Activated naive CD4-positive, alpha-beta T cell treated with anti-CD3 and anti-CD28 coated beads for 36 hours (primary cell): ENCODE measurements at regions not wholly inside any gene's neighbourhood (a gene's known extent, or its start where the extent isn't known, plus 50 kb on each side); places are given as distances from the start of the nearest gene placed in this dataset.

Source experiments
- CTCF ChIA-PET: fragments of 350-600 bp; sonication (Branson Sonifier 250); formaldehyde crosslinking; loops from one replicate; lab custom pipeline; 2021; ENCODE audit warnings: antibody characterized with exemption; lab: Charles Lee
- DNase-seq: peaks from one replicate; pipeline ENCODE4 v3.0.0-alpha.2; 2020
- H3K27ac Mint-ChIP-seq: one replicate; pipeline ENCODE4 v1.8.0; 2021; ENCODE audit warnings: mild to moderate bottlenecking, mixed read lengths
- H3K27me3 Mint-ChIP-seq: one replicate; pipeline ENCODE4 v1.8.0; 2021; ENCODE audit warnings: low read depth, mixed read lengths
- H3K36me3 Mint-ChIP-seq: one replicate; pipeline ENCODE4 v1.8.0; 2021; ENCODE audit warnings: low read depth, mixed read lengths
- H3K4me1 Mint-ChIP-seq: one replicate; pipeline ENCODE4 v1.8.0; 2021; ENCODE audit warnings: low read depth, mixed read lengths
- H3K4me3 Mint-ChIP-seq: one replicate; pipeline ENCODE4 v1.8.0; 2021; ENCODE audit warnings: mild to moderate bottlenecking, moderate library complexity, mixed read lengths
- H3K9me3 Mint-ChIP-seq: one replicate; pipeline ENCODE4 v1.8.0; 2021; ENCODE audit warnings: mixed read lengths
- intact Hi-C: fragments of 100-400 bp; cut with micrococcal nuclease; formaldehyde crosslinking; loops from one replicate; pipeline ENCODE4 v1.15.1; 2023

DNA sequence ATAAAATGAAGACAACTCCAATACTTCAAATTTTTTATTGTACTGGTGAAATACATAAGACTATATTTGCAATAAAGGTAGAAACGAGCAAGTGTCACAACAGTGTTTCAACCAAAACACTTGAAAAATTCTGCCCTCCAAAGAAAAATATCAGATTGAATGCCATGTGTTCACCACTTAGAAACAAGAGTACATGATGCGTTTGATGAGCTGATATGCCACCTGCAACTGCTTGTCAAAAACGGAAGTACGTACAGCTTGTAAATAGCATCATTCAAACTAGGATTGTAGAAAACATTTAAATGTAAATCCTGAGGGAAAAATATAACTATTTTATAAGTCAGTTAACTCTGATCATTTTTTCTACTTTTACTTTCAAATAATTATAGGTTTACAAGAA lies 276.1 kb downstream of the ANTXR2 start:
- Mint-ChIP-seq H3K27ac (no peak overlapping the region), H3K36me3 (no peaks in the 10 kb centered on the region), H3K27me3 (peaks cover 10% of the 10 kb centered on the region), H3K4me1 (no peaks in the 10 kb centered on the region), H3K9me3 (no peaks in the 10 kb centered on the region), H3K4me3 (no peak overlapping the region)
- intact Hi-C loops = no loop called here
- CTCF ChIA-PET = interaction anchor here (0.6 kb wide), 1 partner anchor 20 kb away, joined by 4 read pairs; no protein-coding TSS in a partner anchor
- no peak for DNase-seq

- CTCF ChIA-PET = no interaction called here
These were observed 284.1 kb downstream of the ANTXR2 start for GRCh38 chr4:79788884-79789283.

GRCh38 chr4:79780129-79780528 lies 292.9 kb downstream of the ANTXR2 start:
- intact Hi-C loops = no loop called here

More at GRCh38 chr4:79788884-79789283, 284.1 kb downstream of the ANTXR2 start:
- Mint-ChIP-seq H3K4me1 (no peaks in the 10 kb centered on the region), H3K36me3 (no peaks in the 10 kb centered on the region), H3K27ac (no peak overlapping the region), H3K9me3 (peaks cover 22% of the 10 kb centered on the region), H3K4me3 (no peak overlapping the region), H3K27me3 (peaks cover 13% of the 10 kb centered on the region)
- intact Hi-C loops = no loop called here
- no peak for DNase-seq

DNA sequence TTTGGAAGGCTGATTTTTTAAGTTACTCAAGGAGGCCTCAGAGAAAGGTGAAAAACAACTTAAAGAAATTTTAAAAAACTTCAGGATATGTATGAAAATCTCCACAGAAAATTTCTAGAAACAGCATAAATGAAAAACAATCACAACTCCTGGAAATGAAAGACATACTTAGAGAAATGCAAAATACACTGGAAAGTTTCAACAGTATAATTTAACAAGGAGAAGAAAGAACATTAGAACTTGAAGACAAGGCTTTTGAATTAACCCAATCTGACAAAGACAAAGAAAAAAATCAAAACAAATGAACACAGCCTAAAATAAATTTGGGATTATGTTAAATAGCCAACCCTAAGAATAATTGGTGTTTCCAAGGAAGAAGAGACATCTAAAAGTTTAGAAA lies 300.5 kb downstream of the ANTXR2 start:
- peaks cover 8% of the 10 kb centered on the region for H3K27me3 Mint-ChIP-seq
- DNase-seq = no peak
- H3K4me3 Mint-ChIP-seq = no peak overlapping the region
- CTCF ChIA-PET = no interaction called here
- no peak overlapping the region for H3K27ac Mint-ChIP-seq
- H3K9me3 Mint-ChIP-seq = peaks cover 29% of the 10 kb centered on the region
- peaks cover 1% of the 10 kb centered on the region for H3K36me3 Mint-ChIP-seq
- intact Hi-C loops = no loop called here
- H3K4me1 Mint-ChIP-seq = no peaks in the 10 kb centered on the region

More at GRCh38 chr4:79780129-79780528, 292.9 kb downstream of the ANTXR2 start:
- DNase-seq = no peak
- Mint-ChIP-seq H3K27ac (no peak overlapping the region), H3K4me3 (no peak overlapping the region), H3K9me3 (peaks cover 2% of the 10 kb centered on the region), H3K27me3 (no peaks in the 10 kb centered on the region), H3K36me3 (no peaks in the 10 kb centered on the region), H3K4me1 (no peaks in the 10 kb centered on the region)
- CTCF ChIA-PET = no interaction called here

DNA sequence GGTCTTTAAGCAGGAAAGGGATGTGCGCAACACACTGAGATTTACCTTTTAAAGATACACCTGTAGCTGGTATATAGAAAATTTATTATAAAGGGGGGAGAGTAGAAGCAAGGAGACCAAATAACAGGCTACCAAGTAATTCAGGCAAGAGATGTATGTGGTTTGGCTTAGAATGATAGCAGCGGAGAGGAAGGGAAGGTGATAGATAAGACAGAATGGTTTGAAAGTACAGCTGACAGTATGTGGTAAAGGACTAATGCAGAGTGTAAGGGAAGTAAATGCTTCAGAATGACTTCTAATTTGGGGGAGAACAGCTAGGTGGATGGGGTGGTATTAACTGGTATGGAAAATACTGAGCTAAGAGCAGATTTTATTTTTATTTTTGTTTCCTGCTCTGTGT lies 308.9 kb downstream of the ANTXR2 start:
- no peak overlapping the region for H3K27ac Mint-ChIP-seq
- no peaks in the 10 kb centered on the region for H3K36me3 Mint-ChIP-seq
- H3K9me3 Mint-ChIP-seq = peaks cover 4% of the 10 kb centered on the region
- CTCF ChIA-PET = no interaction called here
- DNase-seq = no peak
- no peaks in the 10 kb centered on the region for H3K27me3 Mint-ChIP-seq
- intact Hi-C loops = no loop called here
- no peak overlapping the region for H3K4me3 Mint-ChIP-seq
- no peaks in the 10 kb centered on the region for H3K4me1 Mint-ChIP-seq

DNA sequence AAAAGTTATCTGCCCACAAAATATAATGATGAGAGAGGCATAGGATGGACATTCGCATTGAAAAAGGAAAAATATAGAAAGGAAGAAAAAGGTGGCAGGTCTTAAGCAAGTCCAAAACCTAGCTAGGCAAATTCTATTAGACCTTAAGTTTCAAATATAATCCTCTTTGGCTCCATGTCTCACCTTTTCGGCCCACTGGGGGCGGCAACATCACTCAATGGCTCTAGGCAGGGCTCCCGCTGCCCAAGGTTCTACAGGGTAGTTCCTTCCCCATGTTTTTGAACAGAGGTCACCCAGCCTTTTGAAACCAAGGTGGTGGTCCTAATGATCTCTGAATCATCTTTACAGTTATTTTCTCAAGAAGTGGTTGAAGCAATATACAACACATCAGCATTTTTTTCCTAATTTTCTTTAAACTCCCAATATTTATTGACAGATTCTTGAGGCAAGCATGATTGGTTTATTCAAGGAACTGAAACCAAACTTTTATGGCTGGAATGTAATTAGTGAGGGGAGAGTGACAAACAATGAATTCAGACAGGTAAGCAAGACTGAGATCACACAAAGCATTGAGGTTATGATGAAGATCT lies 309.4 kb downstream of the ANTXR2 start:
- Mint-ChIP-seq H3K27ac (no peak overlapping the region), H3K27me3 (no peaks in the 10 kb centered on the region), H3K4me3 (no peak overlapping the region), H3K4me1 (no peaks in the 10 kb centered on the region), H3K9me3 (peaks cover 4% of the 10 kb centered on the region), H3K36me3 (no peaks in the 10 kb centered on the region)
- intact Hi-C loops = no loop called here
- CTCF ChIA-PET = no interaction called here
- DNase-seq = no peak

- H3K36me3 Mint-ChIP-seq = no peaks in the 10 kb centered on the region
- no peaks in the 10 kb centered on the region for H3K27me3 Mint-ChIP-seq
- H3K9me3 Mint-ChIP-seq = no peaks in the 10 kb centered on the region
- no peak overlapping the region for H3K4me3 Mint-ChIP-seq
- CTCF ChIA-PET = interaction anchor here (0.6 kb wide), 1 partner anchor 50 kb away, joined by 3 read pairs; no protein-coding TSS in a partner anchor
- no peak for DNase-seq
- intact Hi-C loops = no loop called here
- H3K27ac Mint-ChIP-seq = no peak overlapping the region
- no peaks in the 10 kb centered on the region for H3K4me1 Mint-ChIP-seq
These were observed 313.2 kb downstream of the ANTXR2 start for GRCh38 chr4:79759793-79760192.

GRCh38 chr4:79757600-79757999 lies 315.4 kb downstream of the ANTXR2 start:
- Mint-ChIP-seq H3K27ac (no peak overlapping the region), H3K4me1 (no peaks in the 10 kb centered on the region), H3K4me3 (no peak overlapping the region), H3K27me3 (peaks cover 3% of the 10 kb centered on the region), H3K36me3 (no peaks in the 10 kb centered on the region), H3K9me3 (no peaks in the 10 kb centered on the region)
- CTCF ChIA-PET = no interaction called here
- intact Hi-C loops = no loop called here
- no peak for DNase-seq

- no peak overlapping the region for H3K27ac Mint-ChIP-seq
- no peaks in the 10 kb centered on the region for H3K36me3 Mint-ChIP-seq
- intact Hi-C loops = no loop called here
- no peak overlapping the region for H3K4me3 Mint-ChIP-seq
- no peak for DNase-seq
- peaks cover 6% of the 10 kb centered on the region for H3K27me3 Mint-ChIP-seq
- H3K4me1 Mint-ChIP-seq = no peaks in the 10 kb centered on the region
- no peaks in the 10 kb centered on the region for H3K9me3 Mint-ChIP-seq
- CTCF ChIA-PET = no interaction called here
These were observed 316.7 kb downstream of the ANTXR2 start for GRCh38 chr4:79756140-79756895.

- peaks cover 11% of the 10 kb centered on the region for H3K27me3 Mint-ChIP-seq
- DNase-seq = no peak
These were observed 324.2 kb downstream of the ANTXR2 start for GRCh38 chr4:79748835-79749234.

GRCh38 chr4:79747252-79747651 lies 325.8 kb downstream of the ANTXR2 start:
- intact Hi-C loops = no loop called here
- CTCF ChIA-PET = no interaction called here
- H3K4me1 Mint-ChIP-seq = no peaks in the 10 kb centered on the region

More at GRCh38 chr4:79748835-79749234, 324.2 kb downstream of the ANTXR2 start:
- intact Hi-C loops = no loop called here
- H3K27ac Mint-ChIP-seq = no peak overlapping the region
- no peak overlapping the region for H3K4me3 Mint-ChIP-seq
- H3K4me1 Mint-ChIP-seq = no peaks in the 10 kb centered on the region
- H3K36me3 Mint-ChIP-seq = no peaks in the 10 kb centered on the region
- CTCF ChIA-PET = no interaction called here
- no peaks in the 10 kb centered on the region for H3K9me3 Mint-ChIP-seq

GRCh38 chr4:79743014-79743413 lies 330.0 kb downstream of the ANTXR2 start:
- CTCF ChIA-PET = interaction anchor here (0.6 kb wide), 1 partner anchor 187 kb away, joined by 5 read pairs; no protein-coding TSS in a partner anchor
- Mint-ChIP-seq H3K4me3 (no peak overlapping the region), H3K27me3 (peaks cover 3% of the 10 kb centered on the region), H3K27ac (no peak overlapping the region), H3K9me3 (no peaks in the 10 kb centered on the region), H3K4me1 (no peaks in the 10 kb centered on the region), H3K36me3 (no peaks in the 10 kb centered on the region)
- intact Hi-C loops = no loop called here
- no peak for DNase-seq

More at GRCh38 chr4:79747252-79747651, 325.8 kb downstream of the ANTXR2 start:
- Mint-ChIP-seq H3K27me3 (peaks cover 5% of the 10 kb centered on the region), H3K9me3 (no peaks in the 10 kb centered on the region), H3K4me3 (no peak overlapping the region), H3K36me3 (no peaks in the 10 kb centered on the region), H3K27ac (no peak overlapping the region)
- DNase-seq = no peak

GRCh38 chr4:79739912-79740311 lies 331.9 kb upstream of the GK2 start:
- H3K27me3 Mint-ChIP-seq = no peaks in the 10 kb centered on the region
- CTCF ChIA-PET = no interaction called here
- no peaks in the 10 kb centered on the region for H3K36me3 Mint-ChIP-seq
- H3K9me3 Mint-ChIP-seq = no peaks in the 10 kb centered on the region
- no peaks in the 10 kb centered on the region for H3K4me1 Mint-ChIP-seq
- intact Hi-C loops = no loop called here
- no peak overlapping the region for H3K27ac Mint-ChIP-seq
- DNase-seq = no peak
- H3K4me3 Mint-ChIP-seq = no peak overlapping the region
